ENCODE measurements at regions not wholly inside any gene's neighbourhood (a gene's known extent, or its start where the extent isn't known, plus 50 kb on each side); places are given as distances from the start of the nearest gene placed in this dataset.

- no peak for ATAC-seq
- no peak for FAIRE-seq
- CTCF ChIA-PET, result no interaction called here
- no peaks in the 10 kb centered on the region for H3K4me1 ChIP-seq
- no peaks in the 10 kb centered on the region for H3K9me3 ChIP-seq
- DNase-seq (ENCODE audit: low read depth in 1 of 2, low spot score in 1 of 2), result no peak
- WGBS (ENCODE audit: missing lambda C conversion rate), result 10% methylated on average over 1 of the region's 1 CpG
- no peak overlapping the region for H3K4me3 ChIP-seq
- H3K4me2 ChIP-seq, result no peak overlapping the region
- H3K27ac ChIP-seq, result no peak overlapping the region
- POLR2A ChIA-PET, result no interaction called here
- TF ChIP-seq POLR2A (IDR thresholded peaks at IDR 0.05; ENCODE audit: low read length) (no peak), KDM1A (IDR thresholded peaks at IDR 0.05; ENCODE audit: low read depth) (no peak), MAFK (IDR thresholded peaks at IDR 0.05; ENCODE audit: partially characterized antibody) (no peak), NFE2L2 (conservative IDR thresholded peaks at IDR 0.05; ENCODE audit: low read length) (no peak), REST (IDR thresholded peaks at IDR 0.05) (no peak), CEBPB (IDR thresholded peaks at IDR 0.05) (no peak)
- TF ChIP-seq, protein P1, sequence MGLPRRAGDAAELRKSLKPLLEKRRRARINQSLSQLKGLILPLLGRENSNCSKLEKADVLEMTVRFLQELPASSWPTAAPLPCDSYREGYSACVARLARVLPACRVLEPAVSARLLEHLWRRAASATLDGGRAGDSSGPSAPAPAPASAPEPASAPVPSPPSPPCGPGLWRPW (IDR thresholded peaks at IDR 0.05), result no peak
Measured at GRCh38 chr10:75334720-75335119, 66.8 kb downstream of the ZNF503 start.

GRCh38 chr10:75332081-75332480 lies 69.5 kb downstream of the ZNF503 start:
- H3K4me1 ChIP-seq, result no peaks in the 10 kb centered on the region
- FAIRE-seq, result no peak
- TF ChIP-seq JUN (IDR thresholded peaks at IDR 0.05) (no peak), SREBF2 (IDR thresholded peaks at IDR 0.05) (no peak), HOXB5 (CRISPR knock-in tag; IDR thresholded peaks at IDR 0.05) (no peak), ZC3H11A (IDR thresholded peaks at IDR 0.05) (no peak), ZNF302 (CRISPR knock-in tag; IDR thresholded peaks at IDR 0.05) (no peak), HOXA7 (CRISPR knock-in tag; IDR thresholded peaks at IDR 0.05) (no peak), RNF2 (IDR thresholded peaks at IDR 0.05; ENCODE audit: borderline replicate concordance, low read depth) (no peak), NR3C1 (IDR thresholded peaks at IDR 0.05) (no peak), RARB (CRISPR knock-in tag; IDR thresholded peaks at IDR 0.05) (no peak), CHD4 (IDR thresholded peaks at IDR 0.05; ENCODE audit: borderline replicate concordance) (no peak)
- no peaks in the 10 kb centered on the region for H3K9me3 ChIP-seq
- no peak for DNase-seq (ENCODE audit: low read depth in 1 of 2, low spot score in 1 of 2)
- POLR2A ChIA-PET, result no interaction called here
- no peak overlapping the region for H3K4me3 ChIP-seq
- no peak overlapping the region for H3K4me2 ChIP-seq
- H3K27ac ChIP-seq, result no peak overlapping the region
- 49% methylated on average over 1 of the region's 1 CpG for WGBS (ENCODE audit: missing lambda C conversion rate)
- CTCF ChIA-PET, result no interaction called here
- no peak for ATAC-seq

- DNase-seq (ENCODE audit: low read depth in 1 of 2, low spot score in 1 of 2), result no peak
- POLR2A ChIA-PET, result no interaction called here
- no peak overlapping the region for H3K27ac ChIP-seq
- no peaks in the 10 kb centered on the region for H3K9me3 ChIP-seq
- FAIRE-seq, result no peak
- 91% methylated on average over 1 of the region's 1 CpG for WGBS (ENCODE audit: missing lambda C conversion rate)
- no peaks in the 10 kb centered on the region for H3K4me1 ChIP-seq
- no peak overlapping the region for H3K4me2 ChIP-seq
- ATAC-seq, result no peak
- CTCF ChIA-PET, result no interaction called here
- no peak overlapping the region for H3K4me3 ChIP-seq
- TF ChIP-seq RCOR1 (IDR thresholded peaks at IDR 0.05; ENCODE audit: low read depth, low read length) (no peak), ZFP36 (IDR thresholded peaks at IDR 0.05; ENCODE audit: borderline replicate concordance, partially characterized antibody) (no peak), RFX5 (IDR thresholded peaks at IDR 0.05) (no peak), RAD21 (conservative IDR thresholded peaks at IDR 0.05 in 1 of 2, IDR thresholded peaks at IDR 0.05 in 1 of 2) (no peak), HEYL (CRISPR knock-in tag; IDR thresholded peaks at IDR 0.05) (no peak), FOSL2 (IDR thresholded peaks at IDR 0.05) (no peak), FOSL2 (CRISPR knock-in tag; IDR thresholded peaks at IDR 0.05) (no peak), KDM1A (IDR thresholded peaks at IDR 0.05; ENCODE audit: low read depth) (no peak), CBX2 (IDR thresholded peaks at IDR 0.05; ENCODE audit: borderline replicate concordance, low read depth) (no peak), POLR2AphosphoS2 (conservative IDR thresholded peaks at IDR 0.05; ENCODE audit: low read length) (no peak), ZC3H11A (IDR thresholded peaks at IDR 0.05) (no peak), MYC (IDR thresholded peaks at IDR 0.05; ENCODE audit: borderline replicate concordance, low read length) (no peak), CHD4 (IDR thresholded peaks at IDR 0.05; ENCODE audit: borderline replicate concordance) (no peak), EP300 (IDR thresholded peaks at IDR 0.05) (no peak), RARB (CRISPR knock-in tag; IDR thresholded peaks at IDR 0.05) (no peak), MAZ (IDR thresholded peaks at IDR 0.05; ENCODE audit: borderline replicate concordance, low read depth, low read length) (no peak), TP53 (CRISPR knock-in tag; IDR thresholded peaks at IDR 0.05) (no peak)
- TF ChIP-seq, protein P2, sequence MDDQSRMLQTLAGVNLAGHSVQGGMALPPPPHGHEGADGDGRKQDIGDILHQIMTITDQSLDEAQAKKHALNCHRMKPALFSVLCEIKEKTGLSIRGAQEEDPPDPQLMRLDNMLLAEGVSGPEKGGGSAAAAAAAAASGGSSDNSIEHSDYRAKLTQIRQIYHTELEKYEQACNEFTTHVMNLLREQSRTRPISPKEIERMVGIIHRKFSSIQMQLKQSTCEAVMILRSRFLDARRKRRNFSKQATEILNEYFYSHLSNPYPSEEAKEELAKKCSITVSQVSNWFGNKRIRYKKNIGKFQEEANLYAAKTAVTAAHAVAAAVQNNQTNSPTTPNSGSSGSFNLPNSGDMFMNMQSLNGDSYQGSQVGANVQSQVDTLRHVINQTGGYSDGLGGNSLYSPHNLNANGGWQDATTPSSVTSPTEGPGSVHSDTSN (IDR thresholded peaks at IDR 0.05), result no peak
- TF ChIP-seq, protein P3, sequence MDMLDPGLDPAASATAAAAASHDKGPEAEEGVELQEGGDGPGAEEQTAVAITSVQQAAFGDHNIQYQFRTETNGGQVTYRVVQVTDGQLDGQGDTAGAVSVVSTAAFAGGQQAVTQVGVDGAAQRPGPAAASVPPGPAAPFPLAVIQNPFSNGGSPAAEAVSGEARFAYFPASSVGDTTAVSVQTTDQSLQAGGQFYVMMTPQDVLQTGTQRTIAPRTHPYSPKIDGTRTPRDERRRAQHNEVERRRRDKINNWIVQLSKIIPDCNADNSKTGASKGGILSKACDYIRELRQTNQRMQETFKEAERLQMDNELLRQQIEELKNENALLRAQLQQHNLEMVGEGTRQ (IDR thresholded peaks at IDR 0.05), result no peak
Measured at GRCh38 chr10:75331081-75331480, 70.5 kb downstream of the ZNF503 start.

All from A549 (cell line).